Neural cell (in vitro differentiated cells): ENCODE measurements at regions not wholly inside any gene's neighbourhood (a gene's known extent, or its start where the extent isn't known, plus 50 kb on each side); places are given as distances from the start of the nearest gene placed in this dataset.

Experiments
- H2AFZ ChIP-seq: fragments of 200-600, 300-800 bp; sonication (generic), shearing (Covaris generic); 2 replicates; pipeline ENCODE4 v1.6.0; 2014; ENCODE audit warnings: low read depth, mild to moderate bottlenecking, antibody characterized with exemption, low read length, moderate library complexity
- H3F3A ChIP-seq: fragments of 200-600 bp; shearing (Covaris generic); 2 replicates; pipeline ENCODE4 v1.6.1; 2016; ENCODE audit warnings: mild to moderate bottlenecking, moderate library complexity, mixed read lengths, antibody characterized with exemption, low read length; ENCODE audit not compliant: insufficient read depth, poor library complexity, severe bottlenecking
- H3K27ac ChIP-seq: fragments of 200-600, 300-800 bp; sonication (generic), shearing (Covaris generic); 2 replicates; pipeline ENCODE4 v1.5.1; 2014; ENCODE audit warnings: mild to moderate bottlenecking, low read length, moderate library complexity
- H3K27me3 ChIP-seq: fragments of 300-800, 200-600 bp; sonication (generic), shearing (Covaris generic); 2 replicates; pipeline ENCODE4 v1.6.0; 2014; ENCODE audit warnings: mild to moderate bottlenecking, low read depth, low read length, moderate library complexity; ENCODE audit not compliant: insufficient read depth
- H3K36me3 ChIP-seq: fragments of 300-800, 200-600 bp; sonication (generic), shearing (Covaris generic); 2 replicates; pipeline ENCODE4 v1.5.1; 2014; ENCODE audit warnings: mild to moderate bottlenecking, antibody characterized with exemption, low read length, moderate library complexity; ENCODE audit not compliant: insufficient read depth
- H3K4me2 ChIP-seq: fragments of 300-800, 200-600 bp; sonication (generic), shearing (Covaris generic); 2 replicates; pipeline ENCODE4 v1.6.0; 2014; ENCODE audit warnings: mild to moderate bottlenecking, low read length
- H3K4me3 ChIP-seq: fragments of 300-800, 200-600 bp; sonication (generic), shearing (Covaris generic); 2 replicates; pipeline ENCODE4 v1.5.1; 2014; ENCODE audit warnings: mild to moderate bottlenecking, low read length, moderate library complexity
- H3K79me2 ChIP-seq: fragments of 200-600 bp; shearing (Covaris generic); replicated peaks from 2 replicates; pipeline ENCODE4 v1.6.0; 2014; ENCODE audit warnings: mild to moderate bottlenecking, low read length, moderate library complexity; ENCODE audit not compliant: insufficient read depth
- H3K9ac ChIP-seq: fragments of 300-800, 200-600 bp; sonication (generic), shearing (Covaris generic); 2 replicates; pipeline ENCODE4 v1.6.1; 2016; ENCODE audit warnings: mild to moderate bottlenecking, low read length, mixed read lengths
- H3K9me2 ChIP-seq: fragments of 200-600 bp; shearing (Covaris generic); 2 replicates; pipeline ENCODE4 v1.6.1; 2016; ENCODE audit warnings: mild to moderate bottlenecking, low read length, mixed read lengths; ENCODE audit not compliant: insufficient read depth
- H3K9me3 ChIP-seq: fragments of 200-600, 300-800 bp; sonication (generic), shearing (Covaris generic); 2 replicates; pipeline ENCODE4 v1.6.1; 2016; ENCODE audit warnings: mild to moderate bottlenecking, mixed run types, low read length, moderate library complexity, mixed read lengths
- H4K20me1 ChIP-seq: fragments of 200-600 bp; shearing (Covaris generic); 2 replicates; pipeline ENCODE4 v1.6.1; 2016; ENCODE audit warnings: mild to moderate bottlenecking, mixed run types; ENCODE audit not compliant: insufficient read depth
- CTCF ChIP-seq: fragments of 450-650 bp; IDR thresholded peaks from 2 replicates; pipeline ENCODE4 v1.5.1; 2014; ENCODE audit warnings: antibody characterized with exemption, mild to moderate bottlenecking, moderate library complexity; ENCODE audit not compliant: poor library complexity, severe bottlenecking
- EP300 ChIP-seq: fragments of 450-650 bp; conservative IDR thresholded peaks from 2 replicates; pipeline ENCODE4 v1.6.1; 2014; ENCODE audit warnings: antibody characterized with exemption, mild to moderate bottlenecking, moderate library complexity; ENCODE audit not compliant: poor library complexity, severe bottlenecking
- EZH2 ChIP-seq: fragments of 200-600, 300-800 bp; shearing (Covaris generic), sonication (generic); IDR thresholded peaks from 2 replicates; pipeline ENCODE4 v1.6.1; 2014; ENCODE audit warnings: antibody characterized with exemption, low read length, borderline replicate concordance, mild to moderate bottlenecking; ENCODE audit not compliant: insufficient read depth, poor library complexity, severe bottlenecking
- MXI1 ChIP-seq: fragments of 450-650 bp; conservative IDR thresholded peaks from 2 replicates; pipeline ENCODE4 v1.6.1; 2014; ENCODE audit warnings: antibody characterized with exemption, mild to moderate bottlenecking; ENCODE audit not compliant: poor library complexity, severe bottlenecking
- POLR2AphosphoS5 ChIP-seq: IDR thresholded peaks from 2 replicates; pipeline ENCODE4 v1.6.1; 2012
- RAD21 ChIP-seq: fragments of 450-650 bp; conservative IDR thresholded peaks from 2 replicates; pipeline ENCODE4 v1.6.1; 2014; ENCODE audit warnings: antibody characterized with exemption, mild to moderate bottlenecking, moderate library complexity
- REST ChIP-seq: IDR thresholded peaks from 2 replicates; pipeline ENCODE4 v1.6.1; 2012; ENCODE audit warnings: borderline replicate concordance
- SMC3 ChIP-seq: fragments of 450-650 bp; conservative IDR thresholded peaks from 2 replicates; pipeline ENCODE4 v1.6.1; 2014; ENCODE audit warnings: antibody characterized with exemption, mild to moderate bottlenecking, moderate library complexity; ENCODE audit not compliant: poor library complexity
- TAF1 ChIP-seq: IDR thresholded peaks from 2 replicates; pipeline ENCODE4 v1.6.1; 2012; ENCODE audit warnings: low read depth

GRCh38 chr3:31476209-31476608, 56.5 kb upstream of the STT3B start:
- Histone ChIP-seq H3K4me2 (no peak overlapping the region), H2AFZ (no peak overlapping the region), H4K20me1 (no peaks in the 10 kb centered on the region), H3K27me3 (no peaks in the 10 kb centered on the region), H3K36me3 (no peaks in the 10 kb centered on the region), H3K27ac (no peak overlapping the region), H3K9ac (no peak overlapping the region), H3F3A (no peaks in the 10 kb centered on the region), H3K4me3 (no peak overlapping the region), H3K9me2 (no peaks in the 10 kb centered on the region), H3K9me3 (no peaks in the 10 kb centered on the region), H3K79me2 (no peaks in the 10 kb centered on the region)
- TF ChIP-seq MXI1 (no peak), POLR2AphosphoS5 (no peak), REST (no peak)

- Histone ChIP-seq H3K9me2 (no peaks in the 10 kb centered on the region), H4K20me1 (no peaks in the 10 kb centered on the region), H3K36me3 (no peaks in the 10 kb centered on the region), H2AFZ (no peak overlapping the region), H3K27ac (no peak overlapping the region), H3K79me2 (no peaks in the 10 kb centered on the region), H3K27me3 (no peaks in the 10 kb centered on the region), H3K9me3 (no peaks in the 10 kb centered on the region), H3K4me2 (no peak overlapping the region), H3K4me3 (no peak overlapping the region), H3K9ac (no peak overlapping the region), H3F3A (no peaks in the 10 kb centered on the region)
- TF ChIP-seq REST (no peak), EZH2 (no peak), SMC3 (no peak), TAF1 (no peak), POLR2AphosphoS5 (no peak), MXI1 (no peak), RAD21 (no peak), EP300 (no peak), CTCF (no peak)
These were observed 53.3 kb upstream of the STT3B start for GRCh38 chr3:31479431-31479830.
